DND-41 (cell line): ENCODE measurements at regions not wholly inside any gene's neighbourhood (a gene's known extent, or its start where the extent isn't known, plus 50 kb on each side); places are given as distances from the start of the nearest gene placed in this dataset.
"Not testable (repeated sequence)": the region's sequence is repeated elsewhere in the genome, so short reads cannot be mapped to it uniquely, and the experiment has no call there.

Source experiments
- ATAC-seq: fragments of 200-7000 bp; cut with Tn5 transposase; 3 replicates; pipeline ENCODE4 v1.9.1; 2021; ENCODE audit warnings: low read depth; ENCODE audit not compliant: insufficient read depth
- DNase-seq: peaks from one replicate; pipeline ENCODE4 v3.0.0-alpha.2; 2020
- H2AFZ ChIP-seq: 2 replicates; pipeline ENCODE4 v1.6.0; 2012; ENCODE audit warnings: low read depth, low read length
- H3K27ac ChIP-seq: 2 replicates; pipeline ENCODE4 v1.5.1; 2012; ENCODE audit warnings: low read length, inconsistent platforms
- H3K27me3 ChIP-seq: fragments of 200-600 bp; sonication (generic); 2 replicates; pipeline ENCODE4 v1.6.0; 2012; ENCODE audit warnings: low read length, mild to moderate bottlenecking, inconsistent platforms; ENCODE audit not compliant: insufficient read depth, poor library complexity
- H3K36me3 ChIP-seq: 2 replicates; pipeline ENCODE4 v1.5.1; 2012; ENCODE audit warnings: low read length, inconsistent platforms; ENCODE audit not compliant: insufficient read depth
- H3K4me1 ChIP-seq: 2 replicates; pipeline ENCODE4 v1.5.1; 2012; ENCODE audit warnings: mild to moderate bottlenecking, low read length; ENCODE audit not compliant: insufficient read depth
- H3K4me2 ChIP-seq: 2 replicates; pipeline ENCODE4 v1.6.0; 2012; ENCODE audit warnings: mild to moderate bottlenecking, moderate library complexity, low read length, inconsistent platforms; ENCODE audit not compliant: insufficient read depth
- H3K4me3 ChIP-seq, 2 experiments: fragments of 200-600 bp in 1 of 2; shearing (Covaris generic) in 1 of 2; 2 replicates each; pipeline ENCODE4 v1.5.1; 2012 to 2016; ENCODE audit warnings: inconsistent platforms in 2 of 2, low read length in 2 of 2, mild to moderate bottlenecking in 2 of 2, low read depth in 1 of 2, moderate library complexity in 1 of 2
- H3K79me2 ChIP-seq: 2 replicates; pipeline ENCODE4 v1.6.0; 2012; ENCODE audit warnings: low read length, inconsistent platforms; ENCODE audit not compliant: insufficient read depth
- H3K9ac ChIP-seq: 2 replicates; pipeline ENCODE4 v1.6.0; 2012; ENCODE audit warnings: low read depth, mild to moderate bottlenecking, inconsistent platforms, low read length, moderate library complexity
- H3K9me3 ChIP-seq: 2 replicates; pipeline ENCODE4 v1.5.1; 2012; ENCODE audit warnings: low read length, moderate library complexity, mild to moderate bottlenecking, inconsistent platforms; ENCODE audit not compliant: insufficient read depth, severe bottlenecking
- H4K20me1 ChIP-seq: 2 replicates; pipeline ENCODE4 v1.6.0; 2012; ENCODE audit warnings: low read length; ENCODE audit not compliant: insufficient read depth
- CTCF ChIP-seq: IDR thresholded peaks from 2 replicates; pipeline ENCODE4 v1.5.1; 2012; ENCODE audit warnings: borderline replicate concordance, low read length, moderate library complexity, mild to moderate bottlenecking; ENCODE audit not compliant: poor library complexity, severe bottlenecking; ENCODE audit errors: extremely low read depth
- EZH2 ChIP-seq: IDR thresholded peaks from 3 replicates; pipeline ENCODE4 v1.6.1; 2012; ENCODE audit warnings: borderline replicate concordance, low read depth, mild to moderate bottlenecking, moderate library complexity, low read length, inconsistent platforms; ENCODE audit not compliant: severe bottlenecking

GRCh38 chr6:115511771-115512170 lies 548.9 kb downstream of the FRK start:
- Histone ChIP-seq H3K9ac (no peak overlapping the region), H3K9me3 (no peaks in the 10 kb centered on the region), H3K36me3 (no peaks in the 10 kb centered on the region), H3K4me3 (no peak overlapping the region), H4K20me1 (no peaks in the 10 kb centered on the region), H3K27ac (no peak overlapping the region), H3K27me3 (no peaks in the 10 kb centered on the region), H3K4me1 (no peaks in the 10 kb centered on the region), H3K4me2 (no peak overlapping the region), H3K79me2 (no peaks in the 10 kb centered on the region), H2AFZ (no peak overlapping the region)
- no peak for TF ChIP-seq CTCF
- TF ChIP-seq EZH2, result no peak
- DNase-seq (no peak), ATAC-seq (no peak)

- not testable (repeated sequence) for H3K27me3 ChIP-seq, DNase-seq, H3K36me3 ChIP-seq, ATAC-seq, H3K4me2 ChIP-seq, H3K4me1 ChIP-seq, H3K27ac ChIP-seq, H3K9ac ChIP-seq, H3K4me3 ChIP-seq, H3K9me3 ChIP-seq, H3K79me2 ChIP-seq, H2AFZ ChIP-seq, H4K20me1 ChIP-seq
These were observed 558.3 kb downstream of the FRK start for GRCh38 chr6:115502432-115502831.

GRCh38 chr6:115495184-115495583 lies 565.5 kb downstream of the FRK start:
- ATAC-seq (no peak), DNase-seq (no peak)
- H3K4me2 ChIP-seq, result no peak overlapping the region
- no peaks in the 10 kb centered on the region for H3K9me3 ChIP-seq
- H3K36me3 ChIP-seq, result no peaks in the 10 kb centered on the region
- no peaks in the 10 kb centered on the region for H3K27me3 ChIP-seq
- TF ChIP-seq CTCF, result no peak
- TF ChIP-seq EZH2, result no peak
- H3K4me1 ChIP-seq, result no peaks in the 10 kb centered on the region
- H3K27ac ChIP-seq, result no peak overlapping the region
- no peak overlapping the region for H3K9ac ChIP-seq
- H3K79me2 ChIP-seq, result no peaks in the 10 kb centered on the region
- H3K4me3 ChIP-seq, result no peak overlapping the region
- no peaks in the 10 kb centered on the region for H4K20me1 ChIP-seq
- H2AFZ ChIP-seq, result no peak overlapping the region

- no peak overlapping the region for H3K4me2 ChIP-seq
- no peaks in the 10 kb centered on the region for H3K4me1 ChIP-seq
- TF ChIP-seq CTCF (no peak), EZH2 (no peak)
- no peak for ATAC-seq
- no peaks in the 10 kb centered on the region for H3K36me3 ChIP-seq
- H3K27me3 ChIP-seq, result no peaks in the 10 kb centered on the region
- no peaks in the 10 kb centered on the region for H4K20me1 ChIP-seq
- H3K27ac ChIP-seq, result no peak overlapping the region
- no peaks in the 10 kb centered on the region for H3K9me3 ChIP-seq
- H2AFZ ChIP-seq, result no peak overlapping the region
- H3K79me2 ChIP-seq, result no peaks in the 10 kb centered on the region
- no peak overlapping the region for H3K9ac ChIP-seq
- no peak overlapping the region for H3K4me3 ChIP-seq
- no peak for DNase-seq
These were observed 573.4 kb downstream of the FRK start for GRCh38 chr6:115487331-115487730.
